GM12878 (cell line): ENCODE measurements at regions not wholly inside any gene's neighbourhood (a gene's known extent, or its start where the extent isn't known, plus 50 kb on each side); places are given as distances from the start of the nearest gene placed in this dataset.

Experiments
- ATAC-seq: fragments of 200-7000 bp; cut with Tn5 transposase; 3 replicates; pipeline ENCODE4 v1.9.1; 2020; ENCODE audit warnings: mild to moderate bottlenecking, moderate library complexity
- BruUV-seq: library from RNA; stranded (reverse); fragments of 400-500 nt; replicated peaks from 2 replicates; lab custom pipeline; 2021; lab: Mats Ljungman, UMichigan
- CTCF ChIA-PET: fragments of 300-600 bp; sonication (Branson Sonifier 250); formaldehyde crosslinking; extraction: SDS; loops from one replicate; lab custom pipeline; 2021; ENCODE audit warnings: inconsistent platforms; lab: Yijun Ruan, JAX
- POLR2A ChIA-PET: fragments of 350-600 bp; formaldehyde crosslinking; extraction: SDS; loops from one replicate; lab custom pipeline; 2021; ENCODE audit warnings: inconsistent platforms; lab: Charles Lee
- RAD21 ChIA-PET: fragments of 300-600 bp; sonication (Branson Sonifier 250); formaldehyde crosslinking; loops from one replicate; lab custom pipeline; 2023; ENCODE audit warnings: antibody characterized with exemption; ENCODE audit not compliant: unreplicated experiment; lab: Charles Lee
- SMC1A ChIA-PET: fragments of 300-600 bp; sonication (Branson Sonifier 250); formaldehyde crosslinking; loops from one replicate; lab custom pipeline; 2023; ENCODE audit not compliant: unreplicated experiment, uncharacterized antibody; lab: Charles Lee
- DNase-seq: peaks from one replicate; pipeline ENCODE4 v3.0.0-alpha.2; 2011; ENCODE audit warnings: low read depth, low spot score
- FAIRE-seq: peaks from 3 replicates; lab custom pipeline; 2011; peaks lifted over from hg19 to GRCh38; lab: Jason Lieb, UNC
- H2AFZ ChIP-seq: 2 replicates; pipeline ENCODE4 v1.6.0; 2011; ENCODE audit warnings: low read depth, low read length, control low read depth; ENCODE audit not compliant: control insufficient read depth
- H3K27ac ChIP-seq: 2 replicates; pipeline ENCODE4 v1.5.1; 2011; ENCODE audit warnings: control low read depth; ENCODE audit not compliant: control insufficient read depth, insufficient read depth
- H3K27me3 ChIP-seq, 2 experiments: replicated peaks in 1 of 2; 2 replicates each; pipeline versions ENCODE4 v1.6.0 to v1.6.1; 2011; ENCODE audit warnings: low read length in 1 of 2; ENCODE audit not compliant: control insufficient read depth in 2 of 2, insufficient read depth in 2 of 2
- H3K36me3 ChIP-seq, 2 experiments: 2 replicates each; pipeline ENCODE4 v1.5.1; 2011; ENCODE audit warnings: low read length in 1 of 2; ENCODE audit not compliant: control insufficient read depth in 2 of 2, insufficient read depth in 2 of 2
- H3K4me1 ChIP-seq: 2 replicates; pipeline ENCODE4 v1.6.1; 2011; ENCODE audit warnings: mild to moderate bottlenecking, low read length, moderate library complexity, mixed read lengths; ENCODE audit not compliant: control insufficient read depth, insufficient read depth
- H3K4me2 ChIP-seq: 2 replicates; pipeline ENCODE4 v1.6.0; 2011; ENCODE audit warnings: control low read depth; ENCODE audit not compliant: control insufficient read depth, insufficient read depth
- H3K4me3 ChIP-seq: fragments of 200-600 bp; sonication (generic); 2 replicates; pipeline ENCODE4 v1.5.1; 2016
- H3K79me2 ChIP-seq: 2 replicates; pipeline ENCODE4 v1.6.0; 2011; ENCODE audit warnings: low read length; ENCODE audit not compliant: control insufficient read depth, insufficient read depth
- H3K9ac ChIP-seq: 2 replicates; pipeline ENCODE4 v1.8.0; 2011; ENCODE audit warnings: low read length, control low read depth, mixed read lengths; ENCODE audit not compliant: control insufficient read depth, insufficient read depth
- H3K9me3 ChIP-seq: replicated peaks from 3 replicates; pipeline ENCODE4 v1.5.1; 2011; ENCODE audit warnings: mild to moderate bottlenecking, low read length; ENCODE audit not compliant: control insufficient read depth, insufficient read depth
- H4K20me1 ChIP-seq: 2 replicates; pipeline ENCODE4 v1.6.0; 2011; ENCODE audit not compliant: control insufficient read depth, insufficient read depth
- BCL11A ChIP-seq: IDR thresholded peaks from 2 replicates; pipeline ENCODE4 v1.6.1; 2011; ENCODE audit warnings: low read depth, low read length
- BMI1 ChIP-seq: fragments of 450-650 bp; IDR thresholded peaks from 2 replicates; pipeline ENCODE4 v1.6.1; 2016; ENCODE audit warnings: mild to moderate bottlenecking, moderate library complexity, borderline replicate concordance
- CHD1 ChIP-seq: IDR thresholded peaks from 2 replicates; pipeline ENCODE4 v1.6.1; 2012; ENCODE audit warnings: low read depth, low read length, improper control_type of control experiment
- CHD2 ChIP-seq: IDR thresholded peaks from 2 replicates; pipeline ENCODE4 v1.6.1; 2011; ENCODE audit warnings: low read depth, low read length, improper control_type of control experiment, borderline replicate concordance
- E2F4 ChIP-seq: IDR thresholded peaks from 2 replicates; pipeline ENCODE4 v1.6.1; 2012; ENCODE audit warnings: low read depth, low read length, improper control_type of control experiment
- NBN ChIP-seq: fragments of 450-650 bp; IDR thresholded peaks from 2 replicates; pipeline ENCODE4 v1.6.1; 2016
- NFIC ChIP-seq: IDR thresholded peaks from 2 replicates; pipeline ENCODE4 v1.6.1; 2012; ENCODE audit warnings: low read depth, mild to moderate bottlenecking, inconsistent platforms, low read length, moderate library complexity
- RB1 ChIP-seq: fragments of 450-650 bp; formaldehyde crosslinking; IDR thresholded peaks from 2 replicates; pipeline ENCODE4 v1.6.1; 2017; ENCODE audit warnings: mild to moderate bottlenecking, borderline replicate concordance
- TARDBP ChIP-seq: IDR thresholded peaks from 2 replicates; pipeline ENCODE4 v1.6.1; 2016; ENCODE audit warnings: borderline replicate concordance
- ZBED1 ChIP-seq: IDR thresholded peaks from 2 replicates; pipeline ENCODE4 v1.6.1; 2016; ENCODE audit warnings: borderline replicate concordance
- ZSCAN29 ChIP-seq: fragments of 450-650 bp; IDR thresholded peaks from 2 replicates; pipeline ENCODE4 v1.6.1; 2017; ENCODE audit warnings: mild to moderate bottlenecking, moderate library complexity
- WGBS: methylation state at CpG from one replicate; pipeline ENCODE4 v1.1.6; 2016; ENCODE audit warnings: low lambda C conversion rate; ENCODE audit not compliant: insufficient replicate concordance, insufficient coverage; ENCODE audit errors: missing lambda C conversion rate; 5-methylcytosine and 5-hydroxymethylcytosine counted together
- in situ Hi-C: fragments of 300-500 bp; cut with MboI; formaldehyde crosslinking; loops from 9 replicates; pipeline ENCODE4 v1.14.3; 2018; ENCODE audit warnings: mixed read lengths
- intact Hi-C: fragments of 100-400 bp; cut with micrococcal nuclease; formaldehyde crosslinking; loops from one replicate; pipeline ENCODE4 v1.14.2; 2022; ENCODE audit not compliant: unreplicated experiment
- TF ChIP-seq, protein P1 (sequence below): IDR thresholded peaks from 2 replicates; pipeline ENCODE4 v1.6.1; 2011; ENCODE audit warnings: borderline replicate concordance, low read depth, mild to moderate bottlenecking, moderate library complexity, low read length; ENCODE audit not compliant: insufficient read depth, poor library complexity, severe bottlenecking

DNA sequence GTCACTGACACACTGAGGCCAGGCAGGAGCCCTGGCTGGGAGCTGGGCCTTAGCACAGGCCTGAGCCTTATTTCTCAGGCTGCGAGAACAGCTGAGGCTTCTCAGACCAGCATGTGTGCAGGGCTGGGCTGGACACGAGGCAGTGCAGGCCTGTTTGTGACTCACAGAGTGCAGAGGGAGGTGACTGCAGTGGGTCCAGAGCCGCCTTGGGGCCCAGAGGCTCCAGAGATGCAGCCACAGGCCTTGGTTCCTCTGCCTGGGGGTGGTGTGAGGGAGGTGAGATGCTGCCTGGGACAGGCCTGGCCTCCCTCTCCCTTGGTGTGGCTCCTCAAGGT lies 61.2 kb upstream of the ETV3 start:
- no peak for FAIRE-seq
- WGBS, result 19% methylated on average over 3 of the region's 3 CpGs

DNA sequence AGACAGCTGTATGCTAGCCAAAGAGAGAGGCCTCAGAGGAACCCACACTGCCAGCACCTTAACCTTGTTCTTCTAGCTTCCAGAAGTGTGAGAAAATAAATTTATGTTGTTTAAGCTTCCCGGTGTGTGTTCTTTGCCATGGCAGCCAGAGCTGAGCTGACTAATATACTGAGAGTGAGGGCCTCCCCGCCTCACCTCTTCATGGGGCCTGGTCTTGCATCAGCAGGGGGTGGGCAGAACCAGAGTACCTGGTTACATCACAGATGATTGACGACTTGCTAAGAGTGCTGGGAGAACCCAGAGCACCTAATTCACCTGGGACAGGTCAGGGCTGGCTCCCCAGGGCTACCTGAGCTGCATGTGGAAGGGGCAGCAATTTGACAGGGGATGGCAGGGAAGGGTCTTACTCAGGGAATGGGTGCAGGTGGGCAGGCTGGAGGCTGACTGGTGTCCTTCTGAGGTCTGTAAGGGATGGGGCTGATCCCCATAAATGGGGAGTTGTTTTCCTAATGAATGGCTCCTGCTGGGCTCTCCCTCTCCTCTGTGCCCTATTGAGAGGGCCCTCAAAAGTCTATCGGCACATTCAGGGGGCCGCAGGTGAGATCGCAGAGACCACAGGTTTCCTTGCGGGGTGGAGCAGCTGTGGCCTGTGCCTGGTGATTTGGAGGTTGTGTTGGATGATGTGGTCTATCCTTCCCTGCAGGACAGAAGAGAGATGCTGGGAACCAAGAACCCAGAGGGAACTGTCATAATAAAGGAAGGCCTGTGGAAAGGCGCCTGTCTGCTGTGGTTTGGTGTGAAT lies 60.6 kb upstream of the ETV3 start:
- ChIA-PET SMC1A (interaction anchor here (1.2 to 4.5 kb wide), 3 partner anchors 156 to 296 kb away, joined by 3 to 23 read pairs (median 4); no protein-coding TSS in a partner anchor), RAD21 (interaction anchor here (1.5 kb wide), 1 partner anchor 9 kb away, joined by 3 read pairs; no protein-coding TSS in a partner anchor), CTCF (interaction anchor here (0.7 to 20.2 kb wide), 9 partner anchors 19 to 313 kb away, joined by 3 to 349 read pairs (median 5); no protein-coding TSS in a partner anchor), POLR2A (no interaction called here)
- FAIRE-seq, result no peak
- Histone ChIP-seq H2AFZ (no peak overlapping the region), H3K9me3 (no peaks in the 10 kb centered on the region), H3K27me3 (no peaks in the 10 kb centered on the region), H3K36me3 (no peaks in the 10 kb centered on the region), H3K79me2 (no peaks in the 10 kb centered on the region), H3K27ac (no peak overlapping the region), H4K20me1 (no peaks in the 10 kb centered on the region), H3K4me1 (no peaks in the 10 kb centered on the region), H3K4me2 (no peak overlapping the region), H3K4me3 (no peak overlapping the region), H3K9ac (no peak overlapping the region)
- TF ChIP-seq E2F4, result no peak
- no peak for TF ChIP-seq CHD2
- no peak for TF ChIP-seq NBN
- TF ChIP-seq, protein P1, sequence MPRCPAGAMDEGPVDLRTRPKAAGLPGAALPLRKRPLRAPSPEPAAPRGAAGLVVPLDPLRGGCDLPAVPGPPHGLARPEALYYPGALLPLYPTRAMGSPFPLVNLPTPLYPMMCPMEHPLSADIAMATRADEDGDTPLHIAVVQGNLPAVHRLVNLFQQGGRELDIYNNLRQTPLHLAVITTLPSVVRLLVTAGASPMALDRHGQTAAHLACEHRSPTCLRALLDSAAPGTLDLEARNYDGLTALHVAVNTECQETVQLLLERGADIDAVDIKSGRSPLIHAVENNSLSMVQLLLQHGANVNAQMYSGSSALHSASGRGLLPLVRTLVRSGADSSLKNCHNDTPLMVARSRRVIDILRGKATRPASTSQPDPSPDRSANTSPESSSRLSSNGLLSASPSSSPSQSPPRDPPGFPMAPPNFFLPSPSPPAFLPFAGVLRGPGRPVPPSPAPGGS, result no peak
- no peak for TF ChIP-seq ZSCAN29
- TF ChIP-seq RB1, result no peak
- no peak for TF ChIP-seq NFIC
- TF ChIP-seq BCL11A, result no peak
- no peak for TF ChIP-seq BMI1
- no peak for TF ChIP-seq ZBED1
- intact Hi-C loops, result loop anchor here (5.0 kb wide), 1 partner anchor 108 kb away; no protein-coding TSS in a partner anchor
- in situ Hi-C loops, result no loop called here
- ATAC-seq, result no peak
- WGBS, result 47% methylated on average over 8 of the region's 8 CpGs
- BruUV-seq, result no TSS peak
- no peak for DNase-seq

More for the DNA sequence above, 61.2 kb upstream of the ETV3 start:
- intact Hi-C loops (loop anchor here (5.0 kb wide), 1 partner anchor 108 kb away; no protein-coding TSS in a partner anchor), in situ Hi-C loops (no loop called here)
- no peaks in the 10 kb centered on the region for H3K27me3 ChIP-seq
- TF ChIP-seq TARDBP (no peak), CHD1 (no peak), RB1 (no peak)
- TF ChIP-seq, all 136 proteins: peak for 0
- H4K20me1 ChIP-seq, result no peaks in the 10 kb centered on the region
- no peaks in the 10 kb centered on the region for H3K79me2 ChIP-seq
- no peaks in the 10 kb centered on the region for H3K9me3 ChIP-seq
- DNase-seq (no peak), ATAC-seq (no peak; the same call in 1 of the 3 replicates)
- ChIA-PET POLR2A (no interaction called here), CTCF (interaction anchor here (0.7 to 20.2 kb wide), 4 partner anchors 20 to 285 kb away, joined by 3 to 349 read pairs (median 6); no protein-coding TSS in a partner anchor), SMC1A (interaction anchor here (1.4 to 4.5 kb wide), 2 partner anchors 285 to 296 kb away, joined by 4 to 23 read pairs; no protein-coding TSS in a partner anchor), RAD21 (no interaction called here)
- BruUV-seq, result no TSS peak
- no peak overlapping the region for H3K9ac ChIP-seq
- H3K4me3 ChIP-seq, result no peak overlapping the region
- H3K4me2 ChIP-seq, result no peak overlapping the region
- no peak overlapping the region for H2AFZ ChIP-seq
- H3K27ac ChIP-seq, result no peak overlapping the region
- H3K36me3 ChIP-seq, result no peaks in the 10 kb centered on the region
- H3K4me1 ChIP-seq, result no peaks in the 10 kb centered on the region
